Endodermal cell (in vitro differentiated cells): ENCODE measurements at regions not wholly inside any gene's neighbourhood (a gene's known extent, or its start where the extent isn't known, plus 50 kb on each side); places are given as distances from the start of the nearest gene placed in this dataset.
"Not testable (repeated sequence)": the region's sequence is repeated elsewhere in the genome, so short reads cannot be mapped to it uniquely, and the experiment has no call there.

ENCODE experiments used
- DNase-seq: peaks from one replicate; pipeline ENCODE4 v3.0.0-alpha.2; 2017
- H3K27ac ChIP-seq: 2 replicates; pipeline ENCODE4 v1.5.1; 2013; ENCODE audit warnings: mild to moderate bottlenecking, low read depth, low read length, moderate library complexity
- H3K27me3 ChIP-seq: 2 replicates; pipeline ENCODE4 v1.6.1; 2013; ENCODE audit warnings: mild to moderate bottlenecking, low read length, moderate library complexity; ENCODE audit not compliant: insufficient read depth, control insufficient read depth, poor library complexity, severe bottlenecking
- H3K36me3 ChIP-seq: 2 replicates; pipeline ENCODE4 v1.7.0; 2013; ENCODE audit warnings: mild to moderate bottlenecking, low read length, moderate library complexity; ENCODE audit not compliant: control insufficient read depth, insufficient read depth
- H3K4me1 ChIP-seq: one replicate; pipeline ENCODE4 v1.7.0; 2013; ENCODE audit warnings: low read length; ENCODE audit not compliant: control insufficient read depth, insufficient read depth
- H3K4me3 ChIP-seq: 2 replicates; pipeline ENCODE4 v1.5.1; 2013; ENCODE audit warnings: mild to moderate bottlenecking, low read length, moderate library complexity
- H3K9ac ChIP-seq: 2 replicates; pipeline ENCODE4 v1.6.1; 2013; ENCODE audit warnings: mild to moderate bottlenecking, low read length, moderate library complexity; ENCODE audit not compliant: poor library complexity, severe bottlenecking; ENCODE audit errors: extremely low read depth
- H3K9me3 ChIP-seq: 2 replicates; pipeline ENCODE4 v1.6.1; 2013; ENCODE audit warnings: mild to moderate bottlenecking, low read length, moderate library complexity; ENCODE audit not compliant: control insufficient read depth
- H3K27ac Mint-ChIP-seq: 2 replicates; pipeline ENCODE4 v1.8.0; 2020; ENCODE audit warnings: mixed read lengths
- H3K27me3 Mint-ChIP-seq: 2 replicates; pipeline ENCODE4 v1.8.0; 2021; ENCODE audit warnings: mild to moderate bottlenecking, mixed read lengths; ENCODE audit not compliant: insufficient read depth
- H3K36me3 Mint-ChIP-seq: 2 replicates; pipeline ENCODE4 v1.8.0; 2020; ENCODE audit warnings: low read depth, mixed read lengths
- H3K4me1 Mint-ChIP-seq: 2 replicates; pipeline ENCODE4 v1.8.0; 2020; ENCODE audit warnings: mixed read lengths
- H3K4me3 Mint-ChIP-seq: 2 replicates; pipeline ENCODE4 v1.8.0; 2020; ENCODE audit warnings: mild to moderate bottlenecking, moderate library complexity, mixed read lengths
- H3K9me3 Mint-ChIP-seq: 2 replicates; pipeline ENCODE4 v1.8.0; 2020; ENCODE audit warnings: mild to moderate bottlenecking, mixed read lengths
- CTCF ChIP-seq: fragments of 200-600 bp; sonication (generic); conservative IDR thresholded peaks from 2 replicates; pipeline ENCODE4 v1.5.0; 2021; ENCODE audit warnings: antibody characterized with exemption, mild to moderate bottlenecking
- WGBS, 2 experiments: methylation state at CpG; one replicate each; pipeline versions ENCODE4 v1.1.5 to v1.1.7; 2013; ENCODE audit warnings: missing lambda C conversion rate in 2 of 2, mixed read lengths in 1 of 2; ENCODE audit not compliant: insufficient coverage in 1 of 2, insufficient read length in 1 of 2; 5-methylcytosine and 5-hydroxymethylcytosine counted together

- Histone ChIP-seq H3K9me3 (no peaks in the 10 kb centered on the region), H3K27ac (no peak overlapping the region), H3K4me1 (no peaks in the 10 kb centered on the region), H3K36me3 (no peaks in the 10 kb centered on the region), H3K4me3 (no peak overlapping the region), H3K27me3 (no peaks in the 10 kb centered on the region), H3K9ac (no peak overlapping the region)
- no peak for TF ChIP-seq CTCF
- Mint-ChIP-seq H3K4me1 (peaks cover 2% of the 10 kb centered on the region), H3K4me3 (no peak overlapping the region), H3K36me3 (no peaks in the 10 kb centered on the region), H3K27me3 (no peaks in the 10 kb centered on the region), H3K9me3 (no peaks in the 10 kb centered on the region), H3K27ac (no peak overlapping the region)
- no peak for DNase-seq
- WGBS, 2 experiments, result 96 to 100% methylated on average over 2 to 3 of the region's 3 CpGs
These were observed 213.9 kb upstream of the TRPC7 start for GRCh38 chr5:136579238-136579637.

- Mint-ChIP-seq H3K9me3 (peaks cover 35% of the 10 kb centered on the region), H3K36me3 (peaks cover 14% of the 10 kb centered on the region), H3K27me3 (peaks cover 11% of the 10 kb centered on the region), H3K4me1 (peaks cover 30% of the 10 kb centered on the region)
- not testable (repeated sequence) for H3K27me3 ChIP-seq, H3K27ac ChIP-seq, H3K36me3 ChIP-seq, H3K9ac ChIP-seq, H3K27ac Mint-ChIP-seq, DNase-seq, H3K9me3 ChIP-seq, H3K4me1 ChIP-seq, H3K4me3 ChIP-seq, H3K4me3 Mint-ChIP-seq
These were observed 204.5 kb upstream of the TRPC7 start for GRCh38 chr5:136569875-136570274.

- not testable (repeated sequence) for H3K4me1 ChIP-seq, H3K36me3 ChIP-seq, H3K4me3 Mint-ChIP-seq, H3K9ac ChIP-seq, H3K4me3 ChIP-seq, H3K27ac ChIP-seq, H3K9me3 ChIP-seq, H3K36me3 Mint-ChIP-seq
- Mint-ChIP-seq H3K27me3 (peaks cover 32% of the 10 kb centered on the region), H3K27ac (peak overlapping the region; percentile 80), H3K4me1 (peaks cover 58% of the 10 kb centered on the region), H3K9me3 (peaks cover 18% of the 10 kb centered on the region)
- DNase-seq, result peak; percentile 60
- H3K27me3 ChIP-seq, result peaks cover 35% of the 10 kb centered on the region
- WGBS, 2 experiments, result 21% methylated on average over 2 of the region's 3 CpGs; no CpG with 5 or more reads in 1 of the 2 experiments
These were observed 200.1 kb upstream of the TRPC7 start for GRCh38 chr5:136565457-136565856.

- Mint-ChIP-seq H3K9me3 (peaks cover 14% of the 10 kb centered on the region), H3K27ac (peak overlapping the region; percentile 36), H3K4me1 (peaks cover 62% of the 10 kb centered on the region), H3K27me3 (peaks cover 36% of the 10 kb centered on the region)
- not testable (repeated sequence) for H3K36me3 ChIP-seq, H3K27ac ChIP-seq, H3K4me3 Mint-ChIP-seq, DNase-seq, H3K9ac ChIP-seq, H3K4me3 ChIP-seq, H3K9me3 ChIP-seq, H3K4me1 ChIP-seq, H3K36me3 Mint-ChIP-seq
- no CpG with 5 or more reads among the region's 1 CpG for WGBS, 2 experiments
- H3K27me3 ChIP-seq, result peaks cover 39% of the 10 kb centered on the region
These were observed 199.7 kb upstream of the TRPC7 start for GRCh38 chr5:136565050-136565449.

- 93% methylated on average over 5 of the region's 5 CpGs for WGBS, 2 experiments
- not testable (repeated sequence) for H3K27ac ChIP-seq
These were observed 199.1 kb upstream of the TRPC7 start for GRCh38 chr5:136564431-136564830.

More at GRCh38 chr5:136564431-136564830, 199.1 kb upstream of the TRPC7 start:
- not testable (repeated sequence) for H3K36me3 ChIP-seq, DNase-seq, H3K36me3 Mint-ChIP-seq, H3K4me3 Mint-ChIP-seq, H3K9me3 Mint-ChIP-seq, H3K4me3 ChIP-seq, H3K4me1 ChIP-seq, H3K9ac ChIP-seq, H3K9me3 ChIP-seq
- Mint-ChIP-seq H3K27ac (peak overlapping the region; percentile 45), H3K27me3 (peaks cover 41% of the 10 kb centered on the region), H3K4me1 (peaks cover 63% of the 10 kb centered on the region)
- H3K27me3 ChIP-seq, result peaks cover 45% of the 10 kb centered on the region
